Neural cell (in vitro differentiated cells): ENCODE measurements at regions not wholly inside any gene's neighbourhood (a gene's known extent, or its start where the extent isn't known, plus 50 kb on each side); places are given as distances from the start of the nearest gene placed in this dataset.
A peak's percentile ranks its signal among the peaks of the same experiment; 100 is the strongest.

Experiments used
- H2AFZ ChIP-seq: fragments of 200-600, 300-800 bp; sonication (generic), shearing (Covaris generic); 2 replicates; pipeline ENCODE4 v1.6.0; 2014; ENCODE audit warnings: low read depth, mild to moderate bottlenecking, antibody characterized with exemption, low read length, moderate library complexity
- H3F3A ChIP-seq: fragments of 200-600 bp; shearing (Covaris generic); 2 replicates; pipeline ENCODE4 v1.6.1; 2016; ENCODE audit warnings: mild to moderate bottlenecking, moderate library complexity, mixed read lengths, antibody characterized with exemption, low read length; ENCODE audit not compliant: insufficient read depth, poor library complexity, severe bottlenecking
- H3K27ac ChIP-seq: fragments of 200-600, 300-800 bp; sonication (generic), shearing (Covaris generic); 2 replicates; pipeline ENCODE4 v1.5.1; 2014; ENCODE audit warnings: mild to moderate bottlenecking, low read length, moderate library complexity
- H3K27me3 ChIP-seq: fragments of 300-800, 200-600 bp; sonication (generic), shearing (Covaris generic); 2 replicates; pipeline ENCODE4 v1.6.0; 2014; ENCODE audit warnings: mild to moderate bottlenecking, low read depth, low read length, moderate library complexity; ENCODE audit not compliant: insufficient read depth
- H3K36me3 ChIP-seq: fragments of 300-800, 200-600 bp; sonication (generic), shearing (Covaris generic); 2 replicates; pipeline ENCODE4 v1.5.1; 2014; ENCODE audit warnings: mild to moderate bottlenecking, antibody characterized with exemption, low read length, moderate library complexity; ENCODE audit not compliant: insufficient read depth
- H3K4me2 ChIP-seq: fragments of 300-800, 200-600 bp; sonication (generic), shearing (Covaris generic); 2 replicates; pipeline ENCODE4 v1.6.0; 2014; ENCODE audit warnings: mild to moderate bottlenecking, low read length
- H3K4me3 ChIP-seq: fragments of 300-800, 200-600 bp; sonication (generic), shearing (Covaris generic); 2 replicates; pipeline ENCODE4 v1.5.1; 2014; ENCODE audit warnings: mild to moderate bottlenecking, low read length, moderate library complexity
- H3K79me2 ChIP-seq: fragments of 200-600 bp; shearing (Covaris generic); replicated peaks from 2 replicates; pipeline ENCODE4 v1.6.0; 2014; ENCODE audit warnings: mild to moderate bottlenecking, low read length, moderate library complexity; ENCODE audit not compliant: insufficient read depth
- H3K9ac ChIP-seq: fragments of 300-800, 200-600 bp; sonication (generic), shearing (Covaris generic); 2 replicates; pipeline ENCODE4 v1.6.1; 2016; ENCODE audit warnings: mild to moderate bottlenecking, low read length, mixed read lengths
- H3K9me2 ChIP-seq: fragments of 200-600 bp; shearing (Covaris generic); 2 replicates; pipeline ENCODE4 v1.6.1; 2016; ENCODE audit warnings: mild to moderate bottlenecking, low read length, mixed read lengths; ENCODE audit not compliant: insufficient read depth
- H3K9me3 ChIP-seq: fragments of 200-600, 300-800 bp; sonication (generic), shearing (Covaris generic); 2 replicates; pipeline ENCODE4 v1.6.1; 2016; ENCODE audit warnings: mild to moderate bottlenecking, mixed run types, low read length, moderate library complexity, mixed read lengths
- H4K20me1 ChIP-seq: fragments of 200-600 bp; shearing (Covaris generic); 2 replicates; pipeline ENCODE4 v1.6.1; 2016; ENCODE audit warnings: mild to moderate bottlenecking, mixed run types; ENCODE audit not compliant: insufficient read depth
- EP300 ChIP-seq: fragments of 450-650 bp; conservative IDR thresholded peaks from 2 replicates; pipeline ENCODE4 v1.6.1; 2014; ENCODE audit warnings: antibody characterized with exemption, mild to moderate bottlenecking, moderate library complexity; ENCODE audit not compliant: poor library complexity, severe bottlenecking
- POLR2AphosphoS5 ChIP-seq: IDR thresholded peaks from 2 replicates; pipeline ENCODE4 v1.6.1; 2012
- RAD21 ChIP-seq: fragments of 450-650 bp; conservative IDR thresholded peaks from 2 replicates; pipeline ENCODE4 v1.6.1; 2014; ENCODE audit warnings: antibody characterized with exemption, mild to moderate bottlenecking, moderate library complexity
- REST ChIP-seq: IDR thresholded peaks from 2 replicates; pipeline ENCODE4 v1.6.1; 2012; ENCODE audit warnings: borderline replicate concordance
- TAF1 ChIP-seq: IDR thresholded peaks from 2 replicates; pipeline ENCODE4 v1.6.1; 2012; ENCODE audit warnings: low read depth

- no peaks in the 10 kb centered on the region for H3K27me3 ChIP-seq
- no peak overlapping the region for H3K4me3 ChIP-seq
Observed at GRCh38 chr9:79776581-79776980, 204.8 kb downstream of the TLE4 start.

More at GRCh38 chr9:79776581-79776980, 204.8 kb downstream of the TLE4 start:
- H3K9me2 ChIP-seq: no peaks in the 10 kb centered on the region
- H2AFZ ChIP-seq: no peak overlapping the region
- peak overlapping the region; percentile 67 for H3K27ac ChIP-seq
- no peaks in the 10 kb centered on the region for H4K20me1 ChIP-seq
- no peaks in the 10 kb centered on the region for H3K79me2 ChIP-seq
- TF ChIP-seq POLR2AphosphoS5 (peak; percentile 63), RAD21 (no peak), REST (peak; percentile 97), TAF1 (no peak), EP300 (peak; percentile 72)
- no peak overlapping the region for H3K4me2 ChIP-seq
- H3K36me3 ChIP-seq: no peaks in the 10 kb centered on the region
- peak overlapping the region; percentile 28 for H3K9ac ChIP-seq
- H3F3A ChIP-seq: no peaks in the 10 kb centered on the region
- H3K9me3 ChIP-seq: no peaks in the 10 kb centered on the region
